Endothelial cell of umbilical vein (primary cell): ENCODE measurements at regions not wholly inside any gene's neighbourhood (a gene's known extent, or its start where the extent isn't known, plus 50 kb on each side); places are given as distances from the start of the nearest gene placed in this dataset.

Experiments used
- BruUV-seq: library from RNA; stranded (reverse); fragments of 400-500 nt; replicated peaks from 2 replicates; lab custom pipeline; 2021; lab: Mats Ljungman, UMichigan
- CTCF ChIA-PET: fragments of 300-600, 350-600 bp; sonication (Branson Sonifier 250); formaldehyde crosslinking; loops from one replicate; lab custom pipeline; 2021; ENCODE audit warnings: antibody characterized with exemption, inconsistent platforms; lab: Charles Lee
- POLR2A ChIA-PET: fragments of 300-600, 350-600 bp; sonication (Branson Sonifier 250); formaldehyde crosslinking; loops from one replicate; lab custom pipeline; 2021; ENCODE audit warnings: antibody characterized with exemption, inconsistent platforms; lab: Charles Lee
- DNase-seq: peaks from one replicate; pipeline ENCODE4 v3.0.0-alpha.2; 2011; ENCODE audit warnings: low read depth, low spot score
- FAIRE-seq: peaks from 2 replicates; lab custom pipeline; 2011; peaks lifted over from hg19 to GRCh38; lab: Jason Lieb, UNC
- H2AFZ ChIP-seq: 2 replicates; pipeline ENCODE4 v1.6.0; 2012; ENCODE audit warnings: low read depth, low read length, control low read depth, inconsistent platforms
- H3K27ac ChIP-seq: 2 replicates; pipeline ENCODE4 v1.5.1; 2011; ENCODE audit warnings: low read depth, mild to moderate bottlenecking, control low read depth, low read length, moderate library complexity; ENCODE audit not compliant: insufficient read depth
- H3K27me3 ChIP-seq, 2 experiments: 2 replicates each; pipeline versions ENCODE4 v1.6.0 to v1.6.1; 2011; ENCODE audit warnings: low read length in 2 of 2, mixed read lengths in 1 of 2; ENCODE audit not compliant: control insufficient read depth in 2 of 2, insufficient read depth in 2 of 2
- H3K36me3 ChIP-seq, 2 experiments: 2 replicates in 1 of 2; 3 replicates in 1 of 2; pipeline ENCODE4 v1.5.1; 2011; ENCODE audit warnings: low read length in 2 of 2, mild to moderate bottlenecking in 1 of 2, moderate library complexity in 1 of 2; ENCODE audit not compliant: control insufficient read depth in 2 of 2, insufficient read depth in 2 of 2; ENCODE audit errors: extremely low read depth in 1 of 2
- H3K4me1 ChIP-seq: 3 replicates; pipeline ENCODE4 v1.5.1; 2011; ENCODE audit warnings: mild to moderate bottlenecking, low read length; ENCODE audit not compliant: control insufficient read depth, insufficient read depth; ENCODE audit errors: extremely low read depth
- H3K4me2 ChIP-seq: 2 replicates; pipeline ENCODE4 v1.6.1; 2011; ENCODE audit warnings: low read length, control low read depth, mixed read lengths; ENCODE audit not compliant: insufficient read depth
- H3K4me3 ChIP-seq, 3 experiments: fragments of 200-600 bp in 1 of 3; sonication (generic), shearing (Covaris generic) in 1 of 3; replicated peaks in 1 of 3; 2 replicates each; pipeline ENCODE4 v1.5.1; 2011 to 2016; ENCODE audit warnings: control low read depth in 3 of 3, low read length in 3 of 3, mild to moderate bottlenecking in 2 of 3, inconsistent platforms in 1 of 3, low read depth in 1 of 3, moderate library complexity in 1 of 3; ENCODE audit not compliant: insufficient read depth in 1 of 3
- H3K79me2 ChIP-seq: 2 replicates; pipeline ENCODE4 v1.6.0; 2012; ENCODE audit warnings: low read length, inconsistent platforms; ENCODE audit not compliant: control insufficient read depth, insufficient read depth
- H3K9ac ChIP-seq: replicated peaks from 2 replicates; pipeline ENCODE3; 2011; ENCODE audit warnings: low read length, control low read depth; ENCODE audit not compliant: insufficient read depth; ENCODE audit errors: extremely low read depth
- H3K9me1 ChIP-seq: replicated peaks from 3 replicates; pipeline ENCODE4 v1.6.0; 2011; ENCODE audit warnings: mild to moderate bottlenecking, low read length; ENCODE audit not compliant: control insufficient read depth, insufficient read depth; ENCODE audit errors: extremely low read depth
- H3K9me3 ChIP-seq: replicated peaks from 2 replicates; pipeline ENCODE4 v1.5.1; 2012; ENCODE audit warnings: low read length, inconsistent platforms; ENCODE audit not compliant: control insufficient read depth, insufficient read depth
- H4K20me1 ChIP-seq: replicated peaks from 2 replicates; pipeline ENCODE3; 2011; ENCODE audit warnings: mild to moderate bottlenecking, low read length; ENCODE audit not compliant: control insufficient read depth, insufficient read depth; ENCODE audit errors: extremely low read depth
- EZH2 ChIP-seq: IDR thresholded peaks from 2 replicates; pipeline ENCODE4 v1.6.1; 2012; ENCODE audit warnings: borderline replicate concordance, low read depth, mild to moderate bottlenecking, moderate library complexity, low read length, inconsistent platforms; ENCODE audit not compliant: severe bottlenecking
- FOS ChIP-seq: IDR thresholded peaks from 2 replicates; pipeline ENCODE4 v1.6.1; 2011; ENCODE audit warnings: mild to moderate bottlenecking, low read length, moderate library complexity, borderline replicate concordance; ENCODE audit not compliant: insufficient read depth
- GATA2 ChIP-seq: IDR thresholded peaks from 2 replicates; pipeline ENCODE4 v1.7.0; 2011; ENCODE audit warnings: low read depth, mild to moderate bottlenecking, moderate library complexity, mixed read lengths, low read length; ENCODE audit not compliant: insufficient read length, insufficient read depth
- JUN ChIP-seq: IDR thresholded peaks from 2 replicates; pipeline ENCODE4 v1.6.1; 2011; ENCODE audit warnings: borderline replicate concordance, low read depth; ENCODE audit not compliant: insufficient read length, insufficient read depth
- MYC ChIP-seq: IDR thresholded peaks from one replicate; pipeline ENCODE4 v1.6.1; 2011; ENCODE audit warnings: mild to moderate bottlenecking, low read depth, low read length
- POLR2A ChIP-seq: IDR thresholded peaks from 2 replicates; pipeline ENCODE4 v1.6.1; 2012; ENCODE audit warnings: low read depth, mild to moderate bottlenecking, control low read depth, low read length
- POLR2AphosphoS5 ChIP-seq: IDR thresholded peaks from 2 replicates; pipeline ENCODE4 v1.6.1; 2012; ENCODE audit warnings: low read depth, mild to moderate bottlenecking, control low read depth, low read length, moderate library complexity; ENCODE audit not compliant: insufficient read depth
- dilution Hi-C: fragments of 300-500 bp; cut with MboI; formaldehyde crosslinking; loops from one replicate; pipeline ENCODE4 v1.15.0; 2019; ENCODE audit warnings: low sequenced_read_pairs; ENCODE audit not compliant: extremely low pct_ligation_motif_present
- intact Hi-C: fragments of 100-400 bp; cut with micrococcal nuclease; formaldehyde crosslinking; loops from one replicate; pipeline ENCODE4 v1.10.0; 2022
- TF ChIP-seq, protein P1 (sequence below): IDR thresholded peaks from 2 replicates; pipeline ENCODE4 v1.6.1; 2011; ENCODE audit not compliant: insufficient read depth, insufficient read length
- TF ChIP-seq, protein P2 (sequence below), 2 donors: IDR thresholded peaks; 1 replicate in 1 of 2; 2 replicates in 1 of 2; pipeline ENCODE4 v1.5.1; 2011; ENCODE audit warnings: low read length in 2 of 2, mild to moderate bottlenecking in 2 of 2, moderate library complexity in 2 of 2, control low read depth in 1 of 2, inconsistent platforms in 1 of 2, low read depth in 1 of 2; ENCODE audit not compliant: insufficient read depth in 1 of 2; ENCODE audit errors: extremely low read depth in 1 of 2

DNA sequence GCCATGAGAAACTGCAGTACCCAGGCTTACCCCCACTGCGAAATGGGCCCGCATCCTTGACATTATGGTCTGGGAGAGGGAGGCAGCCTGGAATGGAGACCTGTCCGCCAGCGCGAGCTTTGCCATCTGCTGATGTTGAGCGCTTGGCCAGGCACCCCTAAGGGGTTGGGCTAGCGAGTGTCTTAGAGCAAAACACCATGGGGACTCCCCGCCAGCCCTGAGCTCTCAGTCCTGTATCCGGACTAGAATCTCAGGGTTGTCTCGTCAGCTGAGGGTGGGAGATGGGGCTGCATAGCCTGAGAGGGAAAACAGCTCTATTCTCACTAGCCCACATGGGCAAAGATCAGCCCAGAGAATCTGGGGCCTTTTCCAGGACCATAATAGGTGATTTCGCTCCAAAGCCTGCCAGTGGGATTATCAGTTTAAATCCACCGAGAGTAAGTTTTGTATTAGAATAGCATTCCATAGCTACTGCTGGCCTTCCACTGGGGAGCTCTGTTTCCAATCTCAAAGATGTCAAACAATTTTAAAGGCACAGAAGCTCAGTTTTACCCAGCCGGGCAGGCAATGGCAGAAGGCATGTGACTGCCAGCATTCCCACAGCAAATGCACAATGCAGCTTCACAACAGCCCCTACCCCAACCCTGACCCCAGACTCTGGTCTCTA is 167.5 kb upstream of the TPM1 start:
- no peaks in the 10 kb centered on the region for H3K9me3 ChIP-seq
- ChIA-PET POLR2A (no interaction called here), CTCF (interaction anchor here (1.0 to 1.8 kb wide), 8 partner anchors 12 to 172 kb away, joined by 3 to 7 read pairs (median 4); no protein-coding TSS in a partner anchor)
- no peaks in the 10 kb centered on the region for H3K36me3 ChIP-seq
- no peak for TF ChIP-seq JUN
- TF ChIP-seq POLR2A: no peak
- no peak for TF ChIP-seq POLR2AphosphoS5
- no peak for TF ChIP-seq GATA2
- TF ChIP-seq FOS: no peak
- no peak for TF ChIP-seq MYC
- no peak for TF ChIP-seq EZH2
- H3K27me3 ChIP-seq: no peaks in the 10 kb centered on the region
- H3K79me2 ChIP-seq: no peaks in the 10 kb centered on the region
- no peaks in the 10 kb centered on the region for H3K9me1 ChIP-seq
- dilution Hi-C loops: no loop called here
- intact Hi-C loops: no loop called here
- no peak overlapping the region for H3K9ac ChIP-seq
- no peak overlapping the region for H2AFZ ChIP-seq
- DNase-seq (no peak), FAIRE-seq (no peak)
- H3K4me3 ChIP-seq: no peak overlapping the region
- no peak overlapping the region for H3K4me2 ChIP-seq
- no peak overlapping the region for H3K27ac ChIP-seq
- no TSS peak for BruUV-seq
- no peaks in the 10 kb centered on the region for H4K20me1 ChIP-seq
- H3K4me1 ChIP-seq: peaks cover 13% of the 10 kb centered on the region

DNA sequence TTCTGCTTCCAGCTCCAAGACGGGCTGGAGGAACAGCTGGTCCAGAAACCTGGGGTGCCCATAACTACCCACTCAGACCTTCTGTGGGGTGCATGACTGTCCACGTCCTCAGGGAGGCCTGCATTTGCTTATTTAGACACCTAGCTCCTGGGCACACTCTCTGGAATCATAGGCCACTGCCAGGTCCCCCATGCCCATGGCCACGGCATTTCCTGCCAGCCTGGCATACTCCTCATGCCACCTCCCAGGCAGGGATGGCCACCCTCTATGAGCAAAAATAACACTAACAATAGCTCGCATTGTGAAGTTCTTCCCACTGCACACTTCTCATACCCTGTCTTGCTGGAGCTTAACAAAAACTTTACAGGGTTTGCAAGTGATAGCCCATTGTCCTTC is 166.9 kb upstream of the TPM1 start:
- Histone ChIP-seq H3K27me3 (no peaks in the 10 kb centered on the region), H3K4me3 (no peak overlapping the region), H3K4me2 (no peak overlapping the region), H3K4me1 (peaks cover 18% of the 10 kb centered on the region), H3K9ac (no peak overlapping the region), H2AFZ (no peak overlapping the region), H4K20me1 (no peaks in the 10 kb centered on the region), H3K9me1 (no peaks in the 10 kb centered on the region), H3K36me3 (no peaks in the 10 kb centered on the region), H3K27ac (no peak overlapping the region), H3K9me3 (no peaks in the 10 kb centered on the region), H3K79me2 (no peaks in the 10 kb centered on the region)
- dilution Hi-C loops: no loop called here
- ChIA-PET POLR2A (no interaction called here), CTCF (interaction anchor here (1.0 to 1.8 kb wide), 5 partner anchors 11 to 165 kb away, joined by 3 to 7 read pairs (median 4); no protein-coding TSS in a partner anchor)
- BruUV-seq: no TSS peak
- intact Hi-C loops: no loop called here
- TF ChIP-seq POLR2A: no peak
- TF ChIP-seq JUN: no peak
- TF ChIP-seq, protein P1, sequence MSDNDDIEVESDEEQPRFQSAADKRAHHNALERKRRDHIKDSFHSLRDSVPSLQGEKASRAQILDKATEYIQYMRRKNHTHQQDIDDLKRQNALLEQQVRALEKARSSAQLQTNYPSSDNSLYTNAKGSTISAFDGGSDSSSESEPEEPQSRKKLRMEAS: no peak
- TF ChIP-seq MYC: no peak
- no peak for TF ChIP-seq GATA2
- TF ChIP-seq, protein P2, sequence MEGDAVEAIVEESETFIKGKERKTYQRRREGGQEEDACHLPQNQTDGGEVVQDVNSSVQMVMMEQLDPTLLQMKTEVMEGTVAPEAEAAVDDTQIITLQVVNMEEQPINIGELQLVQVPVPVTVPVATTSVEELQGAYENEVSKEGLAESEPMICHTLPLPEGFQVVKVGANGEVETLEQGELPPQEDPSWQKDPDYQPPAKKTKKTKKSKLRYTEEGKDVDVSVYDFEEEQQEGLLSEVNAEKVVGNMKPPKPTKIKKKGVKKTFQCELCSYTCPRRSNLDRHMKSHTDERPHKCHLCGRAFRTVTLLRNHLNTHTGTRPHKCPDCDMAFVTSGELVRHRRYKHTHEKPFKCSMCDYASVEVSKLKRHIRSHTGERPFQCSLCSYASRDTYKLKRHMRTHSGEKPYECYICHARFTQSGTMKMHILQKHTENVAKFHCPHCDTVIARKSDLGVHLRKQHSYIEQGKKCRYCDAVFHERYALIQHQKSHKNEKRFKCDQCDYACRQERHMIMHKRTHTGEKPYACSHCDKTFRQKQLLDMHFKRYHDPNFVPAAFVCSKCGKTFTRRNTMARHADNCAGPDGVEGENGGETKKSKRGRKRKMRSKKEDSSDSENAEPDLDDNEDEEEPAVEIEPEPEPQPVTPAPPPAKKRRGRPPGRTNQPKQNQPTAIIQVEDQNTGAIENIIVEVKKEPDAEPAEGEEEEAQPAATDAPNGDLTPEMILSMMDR (IDR thresholded peaks at IDR 0.05; ENCODE audit: extremely low read depth in 1 of 2, insufficient read depth in 1 of 2, low read depth in 1 of 2, low read length in 2 of 2): no peak
- no peak for TF ChIP-seq FOS
- no peak for TF ChIP-seq POLR2AphosphoS5
- no peak for TF ChIP-seq EZH2
- FAIRE-seq: no peak
- no peak for DNase-seq
